ENCODE measurements at regions not wholly inside any gene's neighbourhood (a gene's known extent, or its start where the extent isn't known, plus 50 kb on each side); places are given as distances from the start of the nearest gene placed in this dataset.
A peak's percentile ranks its signal among the peaks of the same experiment; 100 is the strongest.
"Not testable (repeated sequence)": the region's sequence is repeated elsewhere in the genome, so short reads cannot be mapped to it uniquely, and the experiment has no call there.

GRCh38 chr12:65656156-65656882 is 168.0 kb upstream of the HMGA2 start:
- FAIRE-seq = no peak

GRCh38 chr12:65656891-65657351 is 167.4 kb upstream of the HMGA2 start:
- no peak for FAIRE-seq

GRCh38 chr12:65657635-65658034 is 166.6 kb upstream of the HMGA2 start:
- FAIRE-seq = no peak

- FAIRE-seq = no peak
These were observed 165.9 kb upstream of the HMGA2 start for GRCh38 chr12:65658360-65658759.

GRCh38 chr12:65659681-65660080 is 164.6 kb upstream of the HMGA2 start:
- FAIRE-seq = no peak

- FAIRE-seq = no peak
These were observed 164.2 kb upstream of the HMGA2 start for GRCh38 chr12:65660096-65660495.

GRCh38 chr12:65660836-65661235 is 163.4 kb upstream of the HMGA2 start:
- FAIRE-seq = no peak

- FAIRE-seq = no peak
These were observed 161.7 kb upstream of the HMGA2 start for GRCh38 chr12:65662590-65662989.

- no peak for FAIRE-seq
These were observed 161.2 kb upstream of the HMGA2 start for GRCh38 chr12:65663097-65663496.

- FAIRE-seq = no peak
These were observed 160.6 kb upstream of the HMGA2 start for GRCh38 chr12:65663648-65664047.

- no peak for FAIRE-seq
These were observed 159.5 kb upstream of the HMGA2 start for GRCh38 chr12:65664715-65665250.

- FAIRE-seq = no peak
These were observed 158.5 kb upstream of the HMGA2 start for GRCh38 chr12:65665817-65666216.

- FAIRE-seq = no peak
These were observed 157.4 kb upstream of the HMGA2 start for GRCh38 chr12:65666876-65667275.

GRCh38 chr12:65667932-65668331 is 156.4 kb upstream of the HMGA2 start:
- FAIRE-seq = no peak

GRCh38 chr12:65668981-65669695 is 155.1 kb upstream of the HMGA2 start:
- FAIRE-seq = no peak

- no peak for FAIRE-seq
These were observed 153.5 kb upstream of the HMGA2 start for GRCh38 chr12:65670775-65671174.

- no peak for FAIRE-seq
These were observed 151.8 kb upstream of the HMGA2 start for GRCh38 chr12:65672441-65672840.

GRCh38 chr12:65673156-65673690 is 151.1 kb upstream of the HMGA2 start:
- peak; percentile 78 for FAIRE-seq

GRCh38 chr12:65673732-65674131 is 150.6 kb upstream of the HMGA2 start:
- FAIRE-seq = no peak

- FAIRE-seq = no peak
These were observed 149.1 kb upstream of the HMGA2 start for GRCh38 chr12:65675141-65675621.

- not testable (repeated sequence) for FAIRE-seq
These were observed 146.1 kb upstream of the HMGA2 start for GRCh38 chr12:65678172-65678571.

- no peak for FAIRE-seq
These were observed 143.1 kb upstream of the HMGA2 start for GRCh38 chr12:65681226-65681625.

GRCh38 chr12:65682112-65682511 is 142.2 kb upstream of the HMGA2 start:
- no peak for FAIRE-seq

GRCh38 chr12:65684906-65685305 is 139.4 kb upstream of the HMGA2 start:
- no peak for FAIRE-seq
